GM12878 (cell line): ENCODE measurements at regions not wholly inside any gene's neighbourhood (a gene's known extent, or its start where the extent isn't known, plus 50 kb on each side); places are given as distances from the start of the nearest gene placed in this dataset.

Experiments used
- ATAC-seq: fragments of 200-7000 bp; cut with Tn5 transposase; 3 replicates; pipeline ENCODE4 v1.9.1; 2020; ENCODE audit warnings: mild to moderate bottlenecking, moderate library complexity
- BruUV-seq: library from RNA; stranded (reverse); fragments of 400-500 nt; replicated peaks from 2 replicates; lab custom pipeline; 2021; lab: Mats Ljungman, UMichigan
- CTCF ChIA-PET: fragments of 300-600 bp; sonication (Branson Sonifier 250); formaldehyde crosslinking; extraction: SDS; loops from one replicate; lab custom pipeline; 2021; ENCODE audit warnings: inconsistent platforms; lab: Yijun Ruan, JAX
- POLR2A ChIA-PET: fragments of 350-600 bp; formaldehyde crosslinking; extraction: SDS; loops from one replicate; lab custom pipeline; 2021; ENCODE audit warnings: inconsistent platforms; lab: Charles Lee
- RAD21 ChIA-PET: fragments of 300-600 bp; sonication (Branson Sonifier 250); formaldehyde crosslinking; loops from one replicate; lab custom pipeline; 2023; ENCODE audit warnings: antibody characterized with exemption; ENCODE audit not compliant: unreplicated experiment; lab: Charles Lee
- SMC1A ChIA-PET: fragments of 300-600 bp; sonication (Branson Sonifier 250); formaldehyde crosslinking; loops from one replicate; lab custom pipeline; 2023; ENCODE audit not compliant: unreplicated experiment, uncharacterized antibody; lab: Charles Lee
- DNase-seq: peaks from one replicate; pipeline ENCODE4 v3.0.0-alpha.2; 2011; ENCODE audit warnings: low read depth, low spot score
- FAIRE-seq: peaks from 3 replicates; lab custom pipeline; 2011; peaks lifted over from hg19 to GRCh38; lab: Jason Lieb, UNC
- H2AFZ ChIP-seq: 2 replicates; pipeline ENCODE4 v1.6.0; 2011; ENCODE audit warnings: low read depth, low read length, control low read depth; ENCODE audit not compliant: control insufficient read depth
- H3K27ac ChIP-seq: 2 replicates; pipeline ENCODE4 v1.5.1; 2011; ENCODE audit warnings: control low read depth; ENCODE audit not compliant: control insufficient read depth, insufficient read depth
- H3K27me3 ChIP-seq, 2 experiments: replicated peaks in 1 of 2; 2 replicates each; pipeline versions ENCODE4 v1.6.0 to v1.6.1; 2011; ENCODE audit warnings: low read length in 1 of 2; ENCODE audit not compliant: control insufficient read depth in 2 of 2, insufficient read depth in 2 of 2
- H3K36me3 ChIP-seq, 2 experiments: 2 replicates each; pipeline ENCODE4 v1.5.1; 2011; ENCODE audit warnings: low read length in 1 of 2; ENCODE audit not compliant: control insufficient read depth in 2 of 2, insufficient read depth in 2 of 2
- H3K4me1 ChIP-seq: 2 replicates; pipeline ENCODE4 v1.6.1; 2011; ENCODE audit warnings: mild to moderate bottlenecking, low read length, moderate library complexity, mixed read lengths; ENCODE audit not compliant: control insufficient read depth, insufficient read depth
- H3K4me2 ChIP-seq: 2 replicates; pipeline ENCODE4 v1.6.0; 2011; ENCODE audit warnings: control low read depth; ENCODE audit not compliant: control insufficient read depth, insufficient read depth
- H3K4me3 ChIP-seq: fragments of 200-600 bp; sonication (generic); 2 replicates; pipeline ENCODE4 v1.5.1; 2016
- H3K79me2 ChIP-seq: 2 replicates; pipeline ENCODE4 v1.6.0; 2011; ENCODE audit warnings: low read length; ENCODE audit not compliant: control insufficient read depth, insufficient read depth
- H3K9ac ChIP-seq: 2 replicates; pipeline ENCODE4 v1.8.0; 2011; ENCODE audit warnings: low read length, control low read depth, mixed read lengths; ENCODE audit not compliant: control insufficient read depth, insufficient read depth
- H3K9me3 ChIP-seq: replicated peaks from 3 replicates; pipeline ENCODE4 v1.5.1; 2011; ENCODE audit warnings: mild to moderate bottlenecking, low read length; ENCODE audit not compliant: control insufficient read depth, insufficient read depth
- H4K20me1 ChIP-seq: 2 replicates; pipeline ENCODE4 v1.6.0; 2011; ENCODE audit not compliant: control insufficient read depth, insufficient read depth
- BCL11A ChIP-seq: IDR thresholded peaks from 2 replicates; pipeline ENCODE4 v1.6.1; 2011; ENCODE audit warnings: low read depth, low read length
- CBX5 ChIP-seq: sonication (generic); IDR thresholded peaks from 2 replicates; pipeline ENCODE4 v1.6.1; 2016; ENCODE audit warnings: low read depth, moderate library complexity, mild to moderate bottlenecking, inconsistent platforms
- CHD4 ChIP-seq: fragments of 200-600 bp; sonication (generic); IDR thresholded peaks from 2 replicates; pipeline ENCODE4 v1.6.1; 2016; ENCODE audit warnings: mild to moderate bottlenecking
- FOXK2 ChIP-seq: fragments of 450-650 bp; IDR thresholded peaks from 2 replicates; pipeline ENCODE4 v1.6.1; 2017; ENCODE audit warnings: mild to moderate bottlenecking, moderate library complexity
- SREBF2 ChIP-seq: IDR thresholded peaks from 2 replicates; pipeline ENCODE4 v1.6.1; 2012; ENCODE audit warnings: mild to moderate bottlenecking, low read length
- TAF1 ChIP-seq: IDR thresholded peaks from 2 replicates; pipeline ENCODE4 v1.6.1; 2011; ENCODE audit warnings: mild to moderate bottlenecking, low read depth, low read length, borderline replicate concordance
- ZBTB33 ChIP-seq: fragments of 450-650 bp; IDR thresholded peaks from 2 replicates; pipeline ENCODE4 v1.6.1; 2017; ENCODE audit warnings: mild to moderate bottlenecking
- WGBS: methylation state at CpG from one replicate; pipeline ENCODE4 v1.1.6; 2016; ENCODE audit warnings: low lambda C conversion rate; ENCODE audit not compliant: insufficient replicate concordance, insufficient coverage; ENCODE audit errors: missing lambda C conversion rate; 5-methylcytosine and 5-hydroxymethylcytosine counted together
- in situ Hi-C: fragments of 300-500 bp; cut with MboI; formaldehyde crosslinking; loops from 9 replicates; pipeline ENCODE4 v1.14.3; 2018; ENCODE audit warnings: mixed read lengths
- intact Hi-C: fragments of 100-400 bp; cut with micrococcal nuclease; formaldehyde crosslinking; loops from one replicate; pipeline ENCODE4 v1.14.2; 2022; ENCODE audit not compliant: unreplicated experiment
- TF ChIP-seq, protein P1 (sequence below): IDR thresholded peaks from 2 replicates; pipeline ENCODE4 v1.6.1; 2011; ENCODE audit warnings: borderline replicate concordance, low read depth, mild to moderate bottlenecking, moderate library complexity, mixed read lengths, low read length; ENCODE audit not compliant: insufficient read depth; ENCODE audit errors: extremely low read length

DNA sequence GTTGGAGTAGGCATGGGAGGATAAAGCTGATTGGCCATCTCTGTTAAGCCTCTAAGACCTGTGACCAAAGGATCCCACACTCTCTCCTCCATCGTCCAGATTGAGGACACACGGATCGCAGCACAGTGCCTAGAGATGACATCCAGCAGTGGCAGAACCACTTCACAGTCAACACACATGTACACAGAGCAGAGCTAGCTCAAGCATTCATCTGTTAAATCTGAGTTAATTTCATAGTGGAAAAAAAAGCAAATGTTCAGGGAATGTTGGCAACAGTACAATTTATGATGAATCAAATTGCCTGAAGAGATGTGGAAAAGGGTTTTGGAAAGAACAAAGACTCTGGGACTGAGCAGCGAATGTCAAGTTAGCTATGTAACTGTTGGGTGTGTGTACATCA lies 108.1 kb upstream of the PLAAT1 start:
- Histone ChIP-seq H3K9me3 (no peaks in the 10 kb centered on the region), H3K79me2 (no peaks in the 10 kb centered on the region), H3K27ac (no peak overlapping the region), H2AFZ (no peak overlapping the region), H3K36me3 (no peaks in the 10 kb centered on the region), H4K20me1 (no peaks in the 10 kb centered on the region), H3K4me1 (no peaks in the 10 kb centered on the region), H3K27me3 (peaks cover 3 to 4% of the 10 kb centered on the region in 2 experiments; a peak in 3 of 4 replicates), H3K4me3 (no peak overlapping the region), H3K4me2 (no peak overlapping the region), H3K9ac (no peak overlapping the region)
- ChIA-PET RAD21 (no interaction called here), POLR2A (no interaction called here), SMC1A (no interaction called here), CTCF (no interaction called here)
- no peak for TF ChIP-seq CBX5
- no peak for TF ChIP-seq TAF1
- TF ChIP-seq BCL11A, result no peak
- TF ChIP-seq ZBTB33, result no peak
- TF ChIP-seq CHD4, result no peak
- no peak for TF ChIP-seq FOXK2
- TF ChIP-seq SREBF2, result no peak
- TF ChIP-seq, protein P1, sequence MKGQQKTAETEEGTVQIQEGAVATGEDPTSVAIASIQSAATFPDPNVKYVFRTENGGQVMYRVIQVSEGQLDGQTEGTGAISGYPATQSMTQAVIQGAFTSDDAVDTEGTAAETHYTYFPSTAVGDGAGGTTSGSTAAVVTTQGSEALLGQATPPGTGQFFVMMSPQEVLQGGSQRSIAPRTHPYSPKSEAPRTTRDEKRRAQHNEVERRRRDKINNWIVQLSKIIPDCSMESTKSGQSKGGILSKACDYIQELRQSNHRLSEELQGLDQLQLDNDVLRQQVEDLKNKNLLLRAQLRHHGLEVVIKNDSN, result no peak
- FAIRE-seq (no peak), DNase-seq (no peak), ATAC-seq (no peak)
- intact Hi-C loops, result no loop called here
- 38% methylated on average over 4 of the region's 4 CpGs for WGBS
- in situ Hi-C loops, result no loop called here
- BruUV-seq, result no TSS peak
